Stimulated activated CD8-positive, alpha-beta memory T cell treated with anti-CD3 and anti-CD28 coated beads, Interleukin-12 subunit alpha, Interleukin-12 subunit beta, amount 100 ng/mL, for 1 hour (primary cell): ENCODE measurements at regions not wholly inside any gene's neighbourhood (a gene's known extent, or its start where the extent isn't known, plus 50 kb on each side); places are given as distances from the start of the nearest gene placed in this dataset.

Source experiments
- DNase-seq: peaks from one replicate; pipeline ENCODE4 v3.0.0-alpha.2; 2020; ENCODE audit warnings: low read depth

DNA sequence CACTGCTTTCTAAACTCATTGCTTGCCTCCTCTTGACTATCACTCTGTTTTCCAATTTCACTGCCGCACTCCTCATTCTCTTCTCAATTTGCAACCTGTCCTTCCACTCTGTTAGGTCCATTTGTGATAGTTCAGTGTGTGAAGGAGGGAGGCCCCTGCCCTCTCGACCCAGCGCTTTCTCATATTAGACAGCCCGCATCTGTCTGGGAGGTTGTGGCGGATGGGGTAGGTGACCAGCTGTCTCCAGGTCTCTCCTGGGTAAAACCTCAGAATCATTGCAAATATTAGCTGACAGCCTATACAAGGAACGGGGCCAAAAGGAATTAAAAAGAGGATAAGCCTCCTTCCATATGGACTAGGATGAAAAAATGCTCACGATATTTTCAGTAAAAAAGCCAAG lies 358.3 kb downstream of the SHQ1 start:
- DNase-seq, result no peak

DNA sequence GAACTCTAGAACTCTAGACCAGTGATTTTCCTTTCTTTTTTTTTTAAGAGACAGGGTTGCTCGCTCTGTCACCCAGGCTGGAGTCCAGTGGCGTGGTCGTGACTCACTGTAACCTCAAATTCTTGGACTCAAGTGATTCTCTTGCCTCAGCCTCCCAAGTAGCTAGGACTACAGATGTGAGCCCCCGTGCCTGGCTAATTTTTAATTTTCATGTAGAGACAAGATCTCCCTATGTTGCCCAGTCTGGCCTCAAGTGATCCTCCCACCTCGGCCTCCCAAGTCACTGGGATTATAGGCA lies 359.6 kb downstream of the SHQ1 start:
- DNase-seq, result no peak

DNA sequence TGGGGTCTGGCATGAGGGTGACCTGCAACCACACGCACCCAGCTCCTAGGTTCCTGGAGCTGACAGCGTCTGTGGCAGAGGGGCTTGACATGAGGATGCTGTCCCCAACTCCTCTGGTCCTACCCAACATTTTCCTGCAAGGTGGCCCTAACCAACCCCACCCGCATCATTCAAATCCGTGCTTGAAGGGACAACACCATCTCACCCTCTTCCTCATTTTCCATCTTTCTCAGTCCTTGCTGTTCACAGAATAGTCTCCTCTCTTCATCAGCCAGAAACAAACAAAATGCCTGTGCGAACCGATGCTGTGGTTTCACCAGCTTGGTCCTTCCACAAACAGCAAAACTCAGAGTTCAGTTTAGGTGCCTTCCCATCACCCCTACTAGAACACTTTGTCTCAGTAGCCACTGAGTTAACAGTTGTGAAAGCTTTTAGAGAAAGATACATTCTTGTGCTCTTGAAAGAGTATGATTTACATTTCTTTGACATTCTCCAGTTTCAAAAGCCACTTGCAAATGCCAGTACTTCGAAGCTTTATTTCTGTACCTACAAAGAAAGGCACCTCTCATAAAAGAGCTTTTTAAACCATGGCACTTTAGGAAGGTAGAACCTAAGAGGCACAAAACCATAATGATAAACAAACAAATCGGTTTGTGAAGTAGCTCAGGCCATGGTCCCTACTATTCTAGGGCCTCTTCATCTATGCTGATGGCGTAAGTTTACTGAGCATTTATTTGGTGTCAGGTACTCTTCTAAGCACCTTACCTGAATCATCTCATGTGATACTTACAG lies 360.1 kb downstream of the SHQ1 start:
- DNase-seq, result no peak

DNA sequence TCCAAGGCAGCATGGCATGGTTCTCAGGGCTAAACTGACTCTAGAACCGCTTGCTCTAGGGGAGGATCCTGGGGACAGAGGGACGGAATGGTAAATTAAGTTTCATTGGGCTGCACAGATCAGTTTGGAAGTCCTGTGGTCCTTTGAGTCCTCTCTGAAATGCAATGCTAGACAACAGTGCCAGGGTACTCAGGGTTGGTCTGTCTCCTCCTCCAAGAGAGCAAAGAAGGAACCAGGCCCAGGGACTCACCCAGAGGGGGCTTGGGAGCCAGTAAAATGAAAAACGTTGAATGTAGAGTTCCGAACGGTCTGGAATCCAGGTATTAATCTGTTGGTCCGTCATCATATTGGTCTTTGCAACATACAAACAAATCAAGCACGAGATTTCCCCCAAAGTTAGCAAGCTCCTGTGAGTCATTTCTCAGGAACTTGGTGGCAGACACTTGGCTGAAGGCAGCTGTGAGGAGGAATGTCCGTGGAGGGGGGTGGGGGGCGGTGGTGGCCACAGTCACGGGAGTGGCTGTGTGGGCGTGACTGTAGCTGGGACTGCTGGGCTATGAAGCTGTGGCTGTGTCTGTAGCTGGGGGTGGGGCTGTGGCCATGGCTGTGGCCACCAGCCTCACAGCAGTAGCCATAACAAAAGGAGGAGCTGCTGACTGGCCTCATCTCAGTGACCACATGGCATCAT lies 361.0 kb downstream of the SHQ1 start:
- DNase-seq, result no peak

DNA sequence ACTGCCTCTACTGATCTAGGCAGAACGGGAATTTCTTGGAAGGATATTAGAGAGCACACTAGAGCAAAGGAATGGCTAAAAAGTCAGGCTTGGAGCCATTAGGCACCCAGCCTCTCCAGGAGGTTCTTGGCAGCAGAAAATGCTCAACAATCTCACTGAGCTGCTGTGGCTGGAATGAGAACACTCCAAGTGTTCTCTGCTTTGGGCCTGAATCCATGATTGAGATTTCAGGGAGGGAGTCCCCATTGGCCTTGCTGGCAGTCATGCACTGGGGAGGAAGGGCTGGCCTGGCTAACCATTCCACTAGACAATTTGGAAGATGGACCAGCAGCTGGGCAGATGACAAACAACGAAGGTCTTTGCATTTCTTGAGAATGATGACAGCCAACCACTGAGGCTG lies 362.6 kb downstream of the SHQ1 start:
- no peak for DNase-seq

DNA sequence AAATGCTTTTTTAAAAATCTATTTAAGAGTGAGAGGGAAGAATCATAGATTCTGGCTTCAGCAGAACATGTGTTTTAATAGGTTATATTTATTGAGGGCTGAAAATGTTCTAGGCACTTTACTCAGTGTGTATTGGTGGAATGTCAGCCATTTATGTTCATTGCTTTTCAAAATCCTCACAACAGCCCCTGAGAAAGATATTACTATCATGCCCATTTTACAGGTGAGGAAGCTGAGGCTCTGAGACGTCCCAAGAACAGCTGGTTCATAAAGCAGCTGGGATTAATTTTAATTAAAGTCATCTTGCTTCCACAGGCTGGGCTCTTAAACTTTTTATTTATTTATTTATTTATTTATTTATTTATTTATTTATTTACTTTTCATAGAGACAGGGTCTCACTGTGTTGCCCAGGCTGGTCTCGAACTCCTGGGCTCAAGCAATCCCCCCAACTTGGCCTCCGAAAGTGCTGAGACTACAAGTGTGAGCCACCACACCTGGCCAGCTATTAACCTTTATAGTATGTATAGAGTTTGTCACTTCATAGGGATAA lies 364.6 kb downstream of the SHQ1 start:
- no peak for DNase-seq

DNA sequence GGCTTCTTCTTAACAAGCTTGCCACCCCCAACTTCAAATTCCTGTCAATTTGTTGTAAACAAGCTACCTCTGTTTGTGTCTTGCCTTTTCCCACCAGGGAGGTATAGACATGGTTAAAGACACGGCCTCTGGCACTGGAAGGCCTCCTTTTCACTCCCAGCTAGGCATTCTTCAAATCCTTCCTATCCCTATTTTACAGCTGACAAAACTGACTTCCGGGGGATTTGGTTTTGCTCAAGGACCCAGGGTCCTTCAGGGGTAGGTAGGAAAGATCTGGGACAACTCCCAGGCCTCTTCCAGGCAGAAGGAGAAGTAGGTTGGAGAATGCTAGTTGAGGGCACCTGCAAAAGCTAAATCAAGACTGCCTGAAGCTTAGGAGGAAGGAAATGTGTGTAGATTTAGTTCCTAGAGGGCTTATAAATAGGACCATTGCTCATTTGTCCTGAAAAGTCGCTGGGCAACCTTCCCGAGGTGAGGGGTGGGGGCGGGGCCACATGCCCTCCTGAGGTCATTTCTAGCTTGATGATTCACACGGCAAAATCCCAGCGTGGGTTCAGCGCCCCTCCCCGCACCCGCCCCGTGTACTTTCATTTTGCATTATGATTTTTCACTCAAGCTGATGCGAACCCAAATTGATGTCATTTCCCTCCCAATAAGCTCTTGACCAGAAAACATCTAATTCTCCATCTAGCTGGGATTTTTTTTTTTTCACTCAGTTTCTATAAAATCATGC lies 365.5 kb downstream of the SHQ1 start:
- DNase-seq, result peak; percentile 49

DNA sequence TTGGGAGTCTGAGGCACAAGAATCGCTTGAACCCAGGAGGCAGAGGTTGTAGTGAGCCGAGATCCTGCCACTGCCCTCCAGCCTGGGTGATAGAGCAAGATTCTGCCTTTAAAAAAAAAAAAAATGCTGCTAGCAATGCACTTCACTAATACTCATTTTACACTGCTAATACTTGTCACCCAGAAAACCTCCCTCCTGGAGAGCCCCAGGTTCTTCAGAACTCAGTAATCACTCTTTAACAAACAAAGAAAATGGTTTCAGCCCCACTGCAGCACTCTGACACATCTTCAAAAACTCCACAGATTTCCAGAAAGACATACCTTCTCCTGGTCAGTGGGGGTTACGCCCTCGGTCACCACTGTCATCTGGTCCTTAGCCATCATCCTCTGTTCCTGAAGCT lies 366.7 kb downstream of the SHQ1 start:
- DNase-seq, result no peak

DNA sequence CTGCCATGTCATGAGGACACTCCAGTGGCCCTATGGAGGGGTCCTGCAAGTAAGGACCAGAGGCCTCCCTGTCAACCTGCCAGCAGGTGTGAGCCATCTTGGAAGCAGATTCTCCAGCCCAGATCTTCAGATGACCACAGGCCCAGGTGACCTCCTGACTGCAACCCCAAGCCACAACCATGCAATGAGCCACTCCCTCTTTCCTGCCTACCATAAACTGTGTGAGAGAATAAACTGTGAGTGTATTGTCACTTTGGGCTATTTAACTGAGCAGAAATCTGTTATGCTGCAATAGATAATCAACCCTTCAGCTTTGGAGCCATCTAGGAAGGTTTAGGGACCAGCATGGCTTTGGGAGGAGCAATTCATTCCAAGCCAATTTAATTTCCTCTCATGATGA lies 367.9 kb downstream of the SHQ1 start:
- no peak for DNase-seq

DNA sequence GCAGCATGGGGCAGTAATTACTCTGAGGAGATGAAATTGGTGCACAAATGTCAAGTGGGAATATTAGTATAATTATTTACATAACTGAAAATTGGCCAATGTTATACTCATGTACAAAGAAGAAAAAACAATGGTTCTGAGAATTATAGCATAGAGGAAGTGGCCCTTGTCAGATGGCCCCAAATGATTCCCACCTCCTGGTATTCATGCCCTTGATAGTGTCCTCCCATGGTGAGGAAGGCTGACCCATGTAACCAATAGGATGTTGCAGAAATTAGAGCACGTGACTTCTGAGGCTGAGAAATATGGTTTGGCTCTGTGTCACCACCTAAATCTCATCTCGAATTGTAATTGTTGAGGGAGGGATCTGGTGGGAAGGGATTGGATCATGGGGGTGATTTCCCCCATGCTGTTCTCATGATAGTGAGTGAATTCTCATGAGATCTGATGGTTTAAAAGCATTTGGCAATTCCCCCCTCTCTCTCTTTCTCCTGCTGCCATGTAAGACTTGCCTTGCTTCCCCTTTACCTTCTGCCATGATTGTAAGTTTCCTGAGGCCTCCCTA lies 368.5 kb downstream of the SHQ1 start:
- no peak for DNase-seq

DNA sequence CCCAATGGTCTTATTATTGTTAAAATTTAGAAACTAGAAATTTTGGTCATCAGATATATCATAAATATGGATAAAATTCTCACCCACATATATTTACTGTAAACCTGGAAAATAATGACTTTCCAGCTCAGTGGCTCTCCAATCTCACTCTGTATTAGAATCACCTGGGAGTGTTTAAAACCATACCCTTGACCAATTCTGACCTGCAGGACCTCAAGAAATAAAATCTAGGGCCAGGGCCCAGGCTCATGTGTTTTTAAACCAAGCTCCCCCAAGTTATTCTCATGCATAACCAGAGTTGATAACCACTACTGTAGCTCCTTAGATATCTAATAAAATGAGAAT lies 372.1 kb downstream of the SHQ1 start:
- no peak for DNase-seq

DNA sequence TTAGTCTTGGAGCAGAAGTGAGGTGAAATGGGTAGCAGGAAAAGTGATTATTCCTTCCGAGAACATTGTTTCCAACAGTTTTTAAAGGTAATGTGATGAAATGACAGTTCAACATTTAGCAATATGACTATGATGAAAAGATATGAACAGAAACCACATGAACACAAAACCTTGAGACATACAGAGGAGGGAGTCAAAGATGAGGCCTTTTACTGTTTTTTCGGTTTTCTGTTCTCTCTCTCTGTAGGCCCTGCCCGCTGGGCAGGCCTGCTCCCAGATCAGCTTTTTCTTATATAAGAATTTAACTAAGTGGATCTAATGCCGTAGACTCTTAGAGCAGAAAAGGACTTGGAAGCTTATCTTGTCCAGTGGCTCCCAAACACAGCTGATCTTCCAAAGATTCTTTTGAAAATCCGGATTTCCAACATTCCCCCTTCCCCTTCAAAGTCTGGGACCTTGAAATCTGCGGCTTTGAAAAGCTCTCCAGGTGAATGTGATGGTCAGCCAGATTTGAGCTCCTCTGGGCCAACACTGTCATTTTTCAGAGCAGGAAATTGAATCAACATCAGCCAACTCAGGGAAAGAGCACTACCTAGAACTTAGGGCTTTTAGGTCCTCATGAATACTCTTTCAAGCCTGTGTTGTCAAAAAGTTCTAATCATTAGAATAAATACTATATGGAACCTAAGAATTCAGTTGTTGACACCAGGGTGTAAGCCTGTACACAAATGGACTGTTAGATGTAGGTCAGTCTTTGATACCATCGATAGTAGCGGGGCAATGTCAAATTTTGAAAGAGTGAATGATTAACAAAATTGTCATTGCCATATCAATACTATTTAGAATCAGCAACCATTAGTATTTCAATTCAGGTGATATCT lies 372.7 kb downstream of the SHQ1 start:
- DNase-seq, result no peak

DNA sequence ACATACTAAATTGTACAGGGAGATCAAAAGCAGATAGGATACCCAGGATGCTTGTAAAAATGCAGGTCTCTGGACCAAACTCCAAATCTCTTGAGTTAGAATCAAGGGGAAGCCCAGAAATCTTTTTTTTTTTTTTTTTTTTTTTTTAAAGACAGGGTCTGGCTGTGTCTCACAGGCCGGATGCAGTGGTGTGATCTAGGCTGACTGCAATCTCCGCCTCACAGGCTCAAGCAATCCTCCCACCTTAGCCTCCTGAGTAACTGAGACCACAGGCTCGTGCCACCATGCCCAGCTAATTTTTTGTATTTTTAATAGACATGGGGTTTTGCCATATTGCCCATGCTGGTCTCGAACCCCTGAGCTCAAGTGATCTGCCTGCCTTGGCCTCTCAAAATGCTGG lies 373.5 kb downstream of the SHQ1 start:
- DNase-seq, result no peak

DNA sequence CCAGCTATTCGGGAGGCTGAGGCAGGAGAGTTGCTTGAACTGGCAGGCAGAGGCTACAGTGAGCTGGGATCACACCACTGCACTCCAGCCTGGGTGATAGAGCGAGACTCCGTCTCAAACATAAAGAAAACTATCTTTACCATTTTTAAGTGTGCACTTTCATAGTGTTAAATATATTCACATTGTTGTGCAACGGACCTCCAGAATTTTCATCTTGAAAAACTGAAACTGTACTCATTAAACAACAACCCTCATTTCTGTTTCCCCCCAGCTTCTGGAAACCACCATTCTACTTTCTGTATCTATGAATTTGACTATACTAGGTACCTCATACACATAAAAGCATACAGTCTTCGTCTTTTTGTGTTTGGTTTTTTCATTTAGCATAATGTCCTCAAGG lies 375.1 kb downstream of the SHQ1 start:
- no peak for DNase-seq

DNA sequence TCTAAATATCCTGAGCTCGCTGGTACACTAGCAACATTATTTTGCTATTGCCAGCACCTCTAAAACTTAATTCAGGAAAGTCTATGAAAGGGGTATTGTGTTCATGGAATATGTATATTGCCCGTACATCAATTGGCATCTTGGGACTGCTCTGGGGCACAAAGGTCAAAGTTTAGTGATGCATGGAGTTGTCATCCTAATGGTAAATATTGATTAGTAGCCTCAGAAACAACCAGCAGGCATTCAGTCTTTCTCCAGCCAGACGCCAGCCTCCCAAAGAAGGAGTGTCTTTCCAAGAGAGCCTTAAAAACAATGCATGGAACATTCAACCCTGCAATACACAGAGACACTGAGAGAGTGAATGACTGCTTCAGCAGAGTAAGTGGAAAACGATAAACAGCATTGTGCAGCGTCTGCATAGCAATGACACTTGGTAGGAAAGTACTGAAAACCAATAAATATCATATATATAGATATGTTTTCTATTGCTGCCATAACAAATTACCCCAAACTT lies 377.3 kb downstream of the SHQ1 start:
- no peak for DNase-seq

DNA sequence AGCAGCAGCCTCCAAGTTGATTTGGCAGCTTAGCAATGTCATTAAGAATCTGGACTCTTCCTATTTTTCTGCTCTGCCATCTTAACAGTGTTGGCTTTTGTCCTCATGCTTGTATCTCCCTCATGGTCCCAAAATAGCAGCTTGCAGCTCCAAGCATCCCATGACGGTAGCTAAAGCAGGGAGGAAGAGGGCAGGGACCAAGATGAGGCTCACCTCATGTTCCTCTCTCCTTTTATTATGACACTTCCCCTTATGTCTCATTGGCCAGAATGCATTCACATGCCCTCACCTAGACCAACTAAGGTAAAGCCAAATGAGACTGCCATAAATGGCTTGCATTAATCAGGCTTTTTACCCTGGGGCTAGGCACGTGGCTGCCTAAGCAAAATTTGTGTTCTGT lies 382.4 kb downstream of the SHQ1 start:
- no peak for DNase-seq

DNA sequence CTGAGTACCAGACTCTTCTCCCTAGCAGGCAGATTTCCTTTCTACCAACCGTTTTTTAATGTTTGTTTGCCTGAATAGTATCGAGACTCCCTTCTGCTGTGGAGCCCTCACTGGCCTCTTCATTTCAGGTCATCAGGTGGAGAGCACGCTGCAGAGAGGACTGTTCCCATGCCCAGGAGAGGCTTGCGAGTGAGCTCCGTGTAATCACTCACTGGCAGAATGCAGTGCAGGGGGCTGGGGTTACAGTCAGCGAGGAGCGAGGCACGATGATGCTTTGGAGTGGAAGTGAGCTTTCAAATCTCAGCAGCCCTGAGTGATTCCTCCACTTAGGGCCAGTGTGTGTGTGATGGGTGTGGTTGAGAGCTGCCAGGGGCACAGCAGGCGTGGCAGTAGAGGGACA lies 385.2 kb downstream of the SHQ1 start:
- no peak for DNase-seq

DNA sequence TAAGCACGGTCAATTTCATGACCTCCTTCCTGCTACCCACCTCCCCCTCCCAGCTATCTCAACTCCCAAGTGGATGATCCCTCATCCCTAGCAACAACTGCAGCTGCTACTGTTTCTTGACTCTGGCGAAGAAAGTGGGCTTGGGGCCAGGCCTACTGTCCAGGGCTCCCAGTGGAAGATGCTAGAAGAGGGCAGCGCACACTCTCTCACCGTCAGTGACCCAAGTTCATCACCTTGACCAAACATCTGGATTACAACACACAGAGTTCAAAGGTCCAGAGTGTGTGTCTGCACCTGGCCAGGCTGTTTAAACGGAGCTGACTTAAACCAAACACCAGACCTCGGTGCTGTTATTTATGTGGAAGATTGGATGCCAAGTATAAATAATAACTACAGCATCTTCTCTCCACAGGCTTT lies 385.6 kb downstream of the SHQ1 start:
- no peak for DNase-seq

DNA sequence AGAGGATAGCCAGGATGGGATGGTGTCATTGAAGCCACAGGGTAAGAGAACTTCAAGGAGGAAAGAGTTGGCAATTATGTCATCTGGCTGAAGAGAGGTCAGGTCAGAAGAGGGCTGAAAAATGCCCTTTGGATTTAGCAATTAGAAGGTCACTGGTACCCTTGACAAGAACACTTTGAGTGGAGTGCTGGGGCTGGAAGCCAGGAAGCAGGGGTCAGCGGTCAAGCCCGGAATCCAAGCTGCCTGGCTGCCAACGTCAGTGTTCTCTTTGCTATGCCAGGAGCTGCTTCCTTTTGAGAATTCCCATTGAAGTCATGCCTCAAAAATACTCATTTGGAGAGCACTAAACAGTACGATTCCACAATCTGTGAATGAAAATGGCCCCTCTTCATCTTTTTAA lies 386.5 kb downstream of the SHQ1 start:
- DNase-seq, result no peak

DNA sequence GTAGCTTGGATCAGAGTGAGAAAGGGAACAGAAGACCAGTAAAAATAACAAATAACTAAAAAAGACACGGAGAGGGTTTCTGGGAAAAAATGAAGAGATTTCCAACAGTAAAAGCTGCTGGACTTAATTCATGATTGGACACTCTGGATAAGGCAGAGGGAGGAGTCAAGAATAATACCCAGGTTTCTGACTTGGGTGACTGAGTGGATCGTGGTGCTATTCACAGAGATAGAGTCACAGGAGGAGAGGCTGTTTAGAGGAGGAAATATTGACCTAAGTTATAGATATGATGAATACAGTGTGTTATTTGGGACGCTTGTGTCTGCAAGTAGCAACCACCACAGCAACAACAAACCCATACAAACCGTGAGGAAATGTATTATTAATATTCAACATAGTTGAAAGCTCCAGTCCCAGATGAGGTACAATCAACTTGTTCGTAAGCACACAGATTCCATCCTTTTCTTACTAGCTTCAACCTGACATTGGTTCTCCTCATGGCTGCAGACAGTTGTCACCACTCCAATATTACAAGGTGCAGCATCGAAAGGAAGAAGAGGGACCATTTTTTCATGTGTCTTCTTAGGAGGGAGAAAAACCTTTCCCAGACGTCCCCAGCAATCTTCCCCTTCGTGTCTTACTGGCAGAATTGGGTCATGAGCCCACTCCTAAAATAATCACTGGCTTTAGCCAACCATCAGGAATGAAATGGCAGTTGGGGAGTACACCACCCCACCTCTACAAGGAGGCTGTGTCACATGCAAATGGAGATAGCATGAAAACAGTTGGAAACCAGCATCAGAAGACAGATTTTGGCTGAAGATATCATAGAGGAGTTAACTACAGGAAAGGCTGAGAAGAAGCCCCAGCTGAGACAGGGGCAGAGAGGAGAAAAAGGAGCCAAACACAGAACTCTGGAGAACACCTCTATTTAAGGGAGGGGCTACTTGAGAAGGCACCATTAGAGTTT lies 387.8 kb downstream of the SHQ1 start:
- no peak for DNase-seq
